Endodermal cell (in vitro differentiated cells): ENCODE measurements at regions not wholly inside any gene's neighbourhood (a gene's known extent, or its start where the extent isn't known, plus 50 kb on each side); places are given as distances from the start of the nearest gene placed in this dataset.

Experiments
- DNase-seq: peaks from one replicate; pipeline ENCODE4 v3.0.0-alpha.2; 2017
- H3K27ac ChIP-seq: 2 replicates; pipeline ENCODE4 v1.5.1; 2013; ENCODE audit warnings: mild to moderate bottlenecking, low read depth, low read length, moderate library complexity
- H3K27me3 ChIP-seq: 2 replicates; pipeline ENCODE4 v1.6.1; 2013; ENCODE audit warnings: mild to moderate bottlenecking, low read length, moderate library complexity; ENCODE audit not compliant: insufficient read depth, control insufficient read depth, poor library complexity, severe bottlenecking
- H3K36me3 ChIP-seq: 2 replicates; pipeline ENCODE4 v1.7.0; 2013; ENCODE audit warnings: mild to moderate bottlenecking, low read length, moderate library complexity; ENCODE audit not compliant: control insufficient read depth, insufficient read depth
- H3K4me1 ChIP-seq: one replicate; pipeline ENCODE4 v1.7.0; 2013; ENCODE audit warnings: low read length; ENCODE audit not compliant: control insufficient read depth, insufficient read depth
- H3K4me3 ChIP-seq: 2 replicates; pipeline ENCODE4 v1.5.1; 2013; ENCODE audit warnings: mild to moderate bottlenecking, low read length, moderate library complexity
- H3K9ac ChIP-seq: 2 replicates; pipeline ENCODE4 v1.6.1; 2013; ENCODE audit warnings: mild to moderate bottlenecking, low read length, moderate library complexity; ENCODE audit not compliant: poor library complexity, severe bottlenecking; ENCODE audit errors: extremely low read depth
- H3K9me3 ChIP-seq: 2 replicates; pipeline ENCODE4 v1.6.1; 2013; ENCODE audit warnings: mild to moderate bottlenecking, low read length, moderate library complexity; ENCODE audit not compliant: control insufficient read depth
- H3K27ac Mint-ChIP-seq: 2 replicates; pipeline ENCODE4 v1.8.0; 2020; ENCODE audit warnings: mixed read lengths
- H3K27me3 Mint-ChIP-seq: 2 replicates; pipeline ENCODE4 v1.8.0; 2021; ENCODE audit warnings: mild to moderate bottlenecking, mixed read lengths; ENCODE audit not compliant: insufficient read depth
- H3K36me3 Mint-ChIP-seq: 2 replicates; pipeline ENCODE4 v1.8.0; 2020; ENCODE audit warnings: low read depth, mixed read lengths
- H3K4me1 Mint-ChIP-seq: 2 replicates; pipeline ENCODE4 v1.8.0; 2020; ENCODE audit warnings: mixed read lengths
- H3K4me3 Mint-ChIP-seq: 2 replicates; pipeline ENCODE4 v1.8.0; 2020; ENCODE audit warnings: mild to moderate bottlenecking, moderate library complexity, mixed read lengths
- H3K9me3 Mint-ChIP-seq: 2 replicates; pipeline ENCODE4 v1.8.0; 2020; ENCODE audit warnings: mild to moderate bottlenecking, mixed read lengths
- WGBS, 2 experiments: methylation state at CpG; one replicate each; pipeline versions ENCODE4 v1.1.5 to v1.1.7; 2013; ENCODE audit warnings: missing lambda C conversion rate in 2 of 2, mixed read lengths in 1 of 2; ENCODE audit not compliant: insufficient coverage in 1 of 2, insufficient read length in 1 of 2; 5-methylcytosine and 5-hydroxymethylcytosine counted together
- TF ChIP-seq, protein P1 (sequence below): fragments of 200-600 bp; sonication (generic); conservative IDR thresholded peaks from 2 replicates; pipeline ENCODE4 v1.5.0; 2021; ENCODE audit warnings: antibody characterized with exemption, mild to moderate bottlenecking

DNA sequence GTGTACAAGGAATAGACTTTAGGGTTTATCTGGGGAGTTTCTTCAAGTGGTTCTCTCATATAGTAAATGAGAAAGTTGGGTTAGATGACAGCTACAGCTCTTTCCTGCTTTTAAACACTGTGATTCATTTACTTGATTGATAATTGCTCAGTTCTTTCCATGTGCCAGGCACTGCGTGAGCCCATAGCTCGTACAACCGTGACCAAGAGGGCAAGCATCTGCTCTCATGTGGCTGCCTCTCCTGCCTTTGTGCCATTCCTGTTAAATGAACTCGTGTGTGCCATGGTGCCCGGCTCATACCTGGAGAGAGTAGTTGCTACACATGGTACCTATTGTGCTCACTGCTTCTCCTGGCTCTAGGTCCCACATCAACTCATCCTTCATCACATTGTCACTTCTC lies 206.3 kb downstream of the SNX19 start:
- Mint-ChIP-seq H3K4me1 (no peaks in the 10 kb centered on the region), H3K27me3 (peaks cover 5% of the 10 kb centered on the region), H3K4me3 (no peak overlapping the region), H3K9me3 (no peaks in the 10 kb centered on the region), H3K27ac (no peak overlapping the region), H3K36me3 (no peaks in the 10 kb centered on the region)
- 90 to 93% methylated on average over 4 to 5 of the region's 5 CpGs for WGBS, 2 experiments
- Histone ChIP-seq H3K27me3 (no peaks in the 10 kb centered on the region), H3K4me1 (no peaks in the 10 kb centered on the region), H3K4me3 (no peak overlapping the region), H3K9me3 (no peaks in the 10 kb centered on the region), H3K27ac (no peak overlapping the region), H3K9ac (no peak overlapping the region), H3K36me3 (no peaks in the 10 kb centered on the region)
- DNase-seq: peak; percentile 28
- TF ChIP-seq, protein P1, sequence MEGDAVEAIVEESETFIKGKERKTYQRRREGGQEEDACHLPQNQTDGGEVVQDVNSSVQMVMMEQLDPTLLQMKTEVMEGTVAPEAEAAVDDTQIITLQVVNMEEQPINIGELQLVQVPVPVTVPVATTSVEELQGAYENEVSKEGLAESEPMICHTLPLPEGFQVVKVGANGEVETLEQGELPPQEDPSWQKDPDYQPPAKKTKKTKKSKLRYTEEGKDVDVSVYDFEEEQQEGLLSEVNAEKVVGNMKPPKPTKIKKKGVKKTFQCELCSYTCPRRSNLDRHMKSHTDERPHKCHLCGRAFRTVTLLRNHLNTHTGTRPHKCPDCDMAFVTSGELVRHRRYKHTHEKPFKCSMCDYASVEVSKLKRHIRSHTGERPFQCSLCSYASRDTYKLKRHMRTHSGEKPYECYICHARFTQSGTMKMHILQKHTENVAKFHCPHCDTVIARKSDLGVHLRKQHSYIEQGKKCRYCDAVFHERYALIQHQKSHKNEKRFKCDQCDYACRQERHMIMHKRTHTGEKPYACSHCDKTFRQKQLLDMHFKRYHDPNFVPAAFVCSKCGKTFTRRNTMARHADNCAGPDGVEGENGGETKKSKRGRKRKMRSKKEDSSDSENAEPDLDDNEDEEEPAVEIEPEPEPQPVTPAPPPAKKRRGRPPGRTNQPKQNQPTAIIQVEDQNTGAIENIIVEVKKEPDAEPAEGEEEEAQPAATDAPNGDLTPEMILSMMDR: no peak

DNA sequence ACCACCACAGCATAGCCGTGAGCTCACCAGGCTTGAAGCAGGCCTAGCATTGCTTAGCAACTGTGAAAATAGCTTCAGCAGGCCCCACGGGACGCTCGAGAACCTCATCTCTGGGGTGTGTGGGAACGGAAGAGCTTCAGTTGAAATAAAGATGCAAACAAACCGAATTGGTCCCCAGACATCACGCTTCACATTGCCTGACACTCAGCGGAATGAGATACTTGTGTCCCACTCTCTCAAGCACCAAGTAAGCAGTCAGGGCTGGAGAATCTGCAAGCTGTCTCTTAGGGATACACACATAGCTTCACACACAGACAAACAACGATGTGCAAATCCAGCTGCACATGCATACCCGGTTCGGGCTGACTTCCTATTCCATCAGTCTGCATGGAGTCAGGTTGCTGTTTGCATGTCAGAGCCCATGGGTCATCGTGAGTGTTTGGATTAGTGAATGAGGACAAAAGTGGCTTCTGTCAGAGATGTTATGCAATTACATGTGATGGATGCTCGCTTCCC lies 205.7 kb downstream of the SNX19 start:
- no peaks in the 10 kb centered on the region for H3K36me3 Mint-ChIP-seq
- Histone ChIP-seq H3K4me3 (no peak overlapping the region), H3K27me3 (no peaks in the 10 kb centered on the region), H3K36me3 (no peaks in the 10 kb centered on the region), H3K27ac (no peak overlapping the region), H3K4me1 (no peaks in the 10 kb centered on the region), H3K9me3 (no peaks in the 10 kb centered on the region), H3K9ac (no peak overlapping the region)
- H3K27ac Mint-ChIP-seq: no peak overlapping the region
- no peak overlapping the region for H3K4me3 Mint-ChIP-seq
- DNase-seq: peak; percentile 24
- H3K4me1 Mint-ChIP-seq: no peaks in the 10 kb centered on the region
- WGBS, 2 experiments: 90% methylated on average over 7 to 13 of the region's 13 CpGs
- TF ChIP-seq, protein P1: no peak
- H3K9me3 Mint-ChIP-seq: no peaks in the 10 kb centered on the region
- peaks cover 9% of the 10 kb centered on the region for H3K27me3 Mint-ChIP-seq

DNA sequence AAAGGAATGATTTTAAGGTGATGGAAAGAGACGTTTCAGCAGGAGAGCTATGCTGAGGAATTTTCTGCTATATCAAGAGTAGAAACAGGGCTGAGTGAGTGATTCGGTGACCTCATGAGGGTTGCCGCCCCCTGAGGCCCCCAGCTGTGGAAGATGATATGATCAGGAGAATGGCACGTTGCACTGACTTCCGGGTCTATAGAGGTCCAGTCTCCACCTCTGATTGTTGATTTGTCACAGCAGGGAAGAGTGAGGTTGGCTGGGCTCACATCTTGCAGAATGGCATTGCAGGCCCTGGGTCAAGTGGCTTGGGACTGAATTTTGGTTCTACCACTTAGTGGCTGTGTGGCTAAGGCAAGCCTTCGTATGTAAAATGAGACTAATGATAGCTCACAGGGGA lies 205.1 kb downstream of the SNX19 start:
- Mint-ChIP-seq H3K27ac (no peak overlapping the region), H3K27me3 (peaks cover 9% of the 10 kb centered on the region), H3K4me3 (no peak overlapping the region), H3K36me3 (no peaks in the 10 kb centered on the region), H3K9me3 (no peaks in the 10 kb centered on the region), H3K4me1 (no peaks in the 10 kb centered on the region)
- Histone ChIP-seq H3K4me1 (no peaks in the 10 kb centered on the region), H3K4me3 (no peak overlapping the region), H3K9ac (no peak overlapping the region), H3K9me3 (no peaks in the 10 kb centered on the region), H3K27me3 (no peaks in the 10 kb centered on the region), H3K27ac (no peak overlapping the region), H3K36me3 (no peaks in the 10 kb centered on the region)
- TF ChIP-seq, protein P1: no peak
- DNase-seq: peak; percentile 30
- WGBS, 2 experiments: 86% methylated on average over 6 of the region's 6 CpGs
